PC-3 (cell line): ENCODE measurements at regions not wholly inside any gene's neighbourhood (a gene's known extent, or its start where the extent isn't known, plus 50 kb on each side); places are given as distances from the start of the nearest gene placed in this dataset.

Experiments used
- EZH2 ChIP-seq: fragments of 300-600 bp; sonication (generic); IDR thresholded peaks from one replicate; pipeline ENCODE4 v1.6.1; 2017; ENCODE audit warnings: antibody characterized with exemption, mild to moderate bottlenecking, low read length; ENCODE audit not compliant: unreplicated experiment
- TF ChIP-seq, protein P1 (sequence below): fragments of 300-600 bp; sonication (generic); conservative IDR thresholded peaks from 2 replicates; pipeline ENCODE4 v1.5.1; 2017; ENCODE audit warnings: antibody characterized with exemption, low read depth, mild to moderate bottlenecking, low read length

DNA sequence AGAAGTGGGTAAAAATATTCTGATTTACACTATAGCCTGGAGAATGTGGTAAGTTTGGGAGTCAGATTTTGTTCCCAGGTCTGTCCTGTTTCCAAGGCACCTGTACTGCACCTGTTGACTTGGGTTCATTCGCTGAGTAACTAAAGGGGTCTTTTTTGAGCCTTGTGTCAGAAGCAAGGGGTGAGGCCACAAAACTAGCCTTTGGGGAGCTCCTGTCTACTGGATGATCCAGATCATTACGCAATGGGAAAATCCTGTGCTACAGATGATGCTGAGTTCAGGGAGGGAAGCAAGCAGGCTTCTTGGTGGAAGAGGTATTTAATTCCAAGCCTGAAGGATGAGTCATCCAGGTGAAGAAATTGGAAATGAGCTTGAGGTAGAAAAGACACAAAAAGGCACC, 424.0 kb downstream of the MATN1 start:
- TF ChIP-seq, protein P1, sequence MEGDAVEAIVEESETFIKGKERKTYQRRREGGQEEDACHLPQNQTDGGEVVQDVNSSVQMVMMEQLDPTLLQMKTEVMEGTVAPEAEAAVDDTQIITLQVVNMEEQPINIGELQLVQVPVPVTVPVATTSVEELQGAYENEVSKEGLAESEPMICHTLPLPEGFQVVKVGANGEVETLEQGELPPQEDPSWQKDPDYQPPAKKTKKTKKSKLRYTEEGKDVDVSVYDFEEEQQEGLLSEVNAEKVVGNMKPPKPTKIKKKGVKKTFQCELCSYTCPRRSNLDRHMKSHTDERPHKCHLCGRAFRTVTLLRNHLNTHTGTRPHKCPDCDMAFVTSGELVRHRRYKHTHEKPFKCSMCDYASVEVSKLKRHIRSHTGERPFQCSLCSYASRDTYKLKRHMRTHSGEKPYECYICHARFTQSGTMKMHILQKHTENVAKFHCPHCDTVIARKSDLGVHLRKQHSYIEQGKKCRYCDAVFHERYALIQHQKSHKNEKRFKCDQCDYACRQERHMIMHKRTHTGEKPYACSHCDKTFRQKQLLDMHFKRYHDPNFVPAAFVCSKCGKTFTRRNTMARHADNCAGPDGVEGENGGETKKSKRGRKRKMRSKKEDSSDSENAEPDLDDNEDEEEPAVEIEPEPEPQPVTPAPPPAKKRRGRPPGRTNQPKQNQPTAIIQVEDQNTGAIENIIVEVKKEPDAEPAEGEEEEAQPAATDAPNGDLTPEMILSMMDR = no peak
- TF ChIP-seq EZH2 = no peak
